Large intestine (tissue), 3 donors: ENCODE measurements at regions not wholly inside any gene's neighbourhood (a gene's known extent, or its start where the extent isn't known, plus 50 kb on each side); places are given as distances from the start of the nearest gene placed in this dataset.

Source experiments
- DNase-seq, 2 donors: peaks; one replicate each; pipeline versions ENCODE4 v3.0.0 to v3.0.0-alpha.2; 2013
- H3K27ac ChIP-seq: one replicate; pipeline ENCODE4 v1.5.1; 2013; ENCODE audit warnings: low read length
- H3K27me3 ChIP-seq: 2 replicates; pipeline ENCODE4 v1.6.1; 2013; ENCODE audit warnings: low read length; ENCODE audit not compliant: control insufficient read depth, insufficient read depth
- H3K36me3 ChIP-seq: 2 replicates; pipeline ENCODE4 v1.6.1; 2013; ENCODE audit warnings: low read length; ENCODE audit not compliant: control insufficient read depth, insufficient read depth
- H3K4me1 ChIP-seq: one replicate; pipeline ENCODE4 v1.6.1; 2013; ENCODE audit warnings: low read length; ENCODE audit not compliant: control insufficient read depth, insufficient read depth
- H3K4me3 ChIP-seq: one replicate; pipeline ENCODE4 v1.5.1; 2013; ENCODE audit warnings: low read length
- H3K9me3 ChIP-seq: one replicate; pipeline ENCODE4 v1.6.1; 2013; ENCODE audit warnings: mild to moderate bottlenecking, low read depth, low read length, moderate library complexity; ENCODE audit not compliant: control insufficient read depth
- WGBS: methylation state at CpG from one replicate; pipeline ENCODE4 v1.1.5; 2013; ENCODE audit warnings: low lambda C conversion rate; ENCODE audit not compliant: insufficient coverage; 5-methylcytosine and 5-hydroxymethylcytosine counted together

DNA sequence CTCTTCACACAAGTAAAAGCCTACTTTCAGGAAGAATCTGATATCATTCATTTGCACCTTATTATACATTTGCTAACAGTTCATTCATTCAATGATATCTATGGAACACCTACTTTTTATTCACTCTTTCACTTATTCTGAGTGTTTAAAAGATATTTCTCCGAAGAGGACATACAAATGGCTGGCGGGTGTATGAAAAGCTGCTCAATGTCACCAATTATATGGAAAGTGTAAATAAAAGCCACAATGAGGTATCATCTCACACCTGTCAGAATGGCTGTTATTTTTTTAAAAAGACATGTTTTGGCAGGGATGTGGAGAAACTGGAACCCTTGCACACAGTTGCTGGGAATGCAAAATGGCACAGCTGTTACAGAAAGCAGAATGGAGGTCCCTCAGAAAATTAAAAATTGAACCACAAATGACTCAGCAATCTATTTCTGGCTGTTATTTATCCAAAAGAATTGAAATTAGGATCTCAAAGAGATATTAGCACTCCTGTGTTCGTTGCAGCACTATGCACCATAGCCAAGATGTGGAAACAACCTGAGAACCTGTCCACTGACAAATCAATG, 127.6 kb upstream of the IRS2 start:
- no peak for DNase-seq
- Histone ChIP-seq H3K9me3 (no peaks in the 10 kb centered on the region), H3K27me3 (no peaks in the 10 kb centered on the region), H3K4me1 (no peaks in the 10 kb centered on the region), H3K36me3 (no peaks in the 10 kb centered on the region), H3K4me3 (no peak overlapping the region), H3K27ac (no peak overlapping the region)
- 40% methylated on average over 1 of the region's 3 CpGs for WGBS

DNA sequence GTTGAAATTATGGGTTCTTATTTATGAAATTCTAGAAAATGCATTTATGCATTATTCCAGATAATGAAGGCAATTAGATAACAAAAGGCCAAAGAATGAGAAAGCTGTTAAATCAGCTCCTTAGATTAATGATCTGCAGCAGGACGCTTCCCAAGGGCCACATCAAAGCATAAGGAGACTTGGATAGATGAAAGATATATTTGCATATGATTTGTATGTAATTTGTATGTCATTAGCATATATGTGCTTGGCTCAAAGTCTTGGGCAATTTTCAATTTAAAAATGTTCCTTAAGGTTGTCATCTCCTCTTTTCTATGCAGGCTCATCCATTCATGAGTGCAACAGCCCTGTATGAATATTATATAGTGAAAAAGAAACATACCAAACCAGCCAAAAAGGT, 126.8 kb upstream of the IRS2 start:
- Histone ChIP-seq H3K9me3 (no peaks in the 10 kb centered on the region), H3K4me3 (no peak overlapping the region), H3K27me3 (no peaks in the 10 kb centered on the region), H3K4me1 (no peaks in the 10 kb centered on the region), H3K36me3 (no peaks in the 10 kb centered on the region), H3K27ac (no peak overlapping the region)
- no CpG with 5 or more reads among the region's 1 CpG for WGBS
- no peak for DNase-seq

DNA sequence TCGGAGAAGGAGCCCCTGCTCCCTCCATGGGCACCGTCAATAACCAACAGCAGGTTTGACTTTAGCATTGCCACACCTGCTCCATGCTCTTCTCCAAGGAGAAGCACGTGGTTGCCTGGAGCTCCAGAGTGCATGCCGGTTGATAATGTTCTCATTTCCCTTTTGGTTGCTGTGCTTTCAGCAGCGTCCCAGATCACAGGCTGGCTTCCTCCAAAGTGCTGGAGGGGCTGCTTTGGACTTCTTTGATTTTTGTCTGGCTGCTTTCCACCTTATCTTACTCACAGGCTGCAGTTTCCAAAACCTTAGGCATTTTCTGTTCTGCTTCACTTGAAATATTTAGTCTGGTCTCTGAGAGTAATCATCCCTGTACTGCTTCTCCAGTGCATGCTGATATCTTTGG, 123.8 kb upstream of the IRS2 start:
- Histone ChIP-seq H3K4me1 (no peaks in the 10 kb centered on the region), H3K9me3 (no peaks in the 10 kb centered on the region), H3K4me3 (no peak overlapping the region), H3K36me3 (no peaks in the 10 kb centered on the region), H3K27ac (no peak overlapping the region), H3K27me3 (no peaks in the 10 kb centered on the region)
- no CpG with 5 or more reads among the region's 5 CpGs for WGBS
- no peak for DNase-seq

DNA sequence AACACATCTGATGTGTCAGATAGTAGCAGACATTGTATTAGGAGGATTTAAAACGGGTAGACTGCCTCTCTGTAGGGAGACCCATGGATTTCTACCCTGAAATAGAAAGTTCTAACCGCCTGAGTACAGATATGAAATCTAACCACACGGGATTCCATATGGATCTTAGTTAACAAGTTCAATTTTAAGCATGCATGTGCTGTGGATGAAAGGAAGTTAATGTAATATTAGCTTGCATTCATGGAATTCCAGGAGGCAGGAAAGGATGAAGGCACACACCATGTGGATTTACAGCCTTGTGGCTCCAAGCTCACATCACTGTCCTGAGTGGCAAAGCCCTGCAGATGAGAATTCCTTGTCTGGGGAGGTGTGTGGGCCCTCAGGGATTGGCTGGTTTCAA, 120.6 kb upstream of the IRS2 start:
- no peaks in the 10 kb centered on the region for H3K4me1 ChIP-seq
- DNase-seq: no peak
- H3K27ac ChIP-seq: no peak overlapping the region
- H3K4me3 ChIP-seq: no peak overlapping the region
- WGBS: no CpG with 5 or more reads among the region's 3 CpGs
- H3K9me3 ChIP-seq: no peaks in the 10 kb centered on the region
- no peaks in the 10 kb centered on the region for H3K36me3 ChIP-seq
- H3K27me3 ChIP-seq: no peaks in the 10 kb centered on the region

DNA sequence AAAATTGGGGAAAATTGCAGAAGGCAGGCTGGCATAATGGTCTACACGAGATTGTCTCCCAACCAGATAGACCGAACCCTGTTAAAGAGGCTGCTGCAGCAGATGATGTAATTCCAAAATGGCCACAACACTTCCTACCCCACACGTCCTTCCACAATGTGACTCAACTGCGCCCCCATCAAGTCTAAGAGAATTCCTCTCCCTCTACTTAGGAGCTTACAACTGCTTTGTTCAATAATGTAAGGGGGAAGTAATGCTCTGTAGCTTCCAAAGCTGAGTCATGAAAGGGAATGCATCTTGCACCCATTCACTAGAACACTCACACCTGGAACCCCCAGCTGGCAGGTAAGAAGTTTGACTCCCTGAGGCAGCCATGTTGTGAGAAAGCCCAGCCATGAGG, 117.8 kb upstream of the IRS2 start:
- H3K27ac ChIP-seq: no peak overlapping the region
- H3K4me1 ChIP-seq: no peaks in the 10 kb centered on the region
- H3K36me3 ChIP-seq: no peaks in the 10 kb centered on the region
- 71% methylated on average over 1 of the region's 4 CpGs for WGBS
- no peak for DNase-seq
- peaks cover 2% of the 10 kb centered on the region for H3K27me3 ChIP-seq
- no peak overlapping the region for H3K4me3 ChIP-seq
- no peaks in the 10 kb centered on the region for H3K9me3 ChIP-seq

DNA sequence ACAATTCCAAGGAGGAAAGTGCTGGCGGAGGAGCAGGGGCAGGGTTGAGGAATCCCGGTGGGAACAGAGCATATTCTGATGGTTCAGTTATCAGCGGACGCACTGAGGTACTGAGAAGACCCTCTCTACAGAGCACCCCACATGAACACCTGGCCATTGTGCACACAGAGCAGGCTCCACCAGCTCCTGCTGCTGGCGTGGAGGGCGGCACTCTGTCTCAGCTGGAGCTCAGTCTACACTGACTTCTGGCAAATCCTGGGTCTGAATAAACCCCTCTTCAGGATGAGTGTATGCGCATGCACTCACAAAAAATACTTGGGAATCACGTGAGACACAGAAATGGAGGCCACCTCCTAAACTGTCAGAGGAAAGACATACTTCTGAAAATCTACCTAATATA, 114.4 kb upstream of the IRS2 start:
- Histone ChIP-seq H3K27ac (no peak overlapping the region), H3K4me3 (no peak overlapping the region), H3K4me1 (no peaks in the 10 kb centered on the region), H3K27me3 (peaks cover 2% of the 10 kb centered on the region), H3K9me3 (no peaks in the 10 kb centered on the region), H3K36me3 (no peaks in the 10 kb centered on the region)
- DNase-seq: no peak
- WGBS: 43% methylated on average over 1 of the region's 8 CpGs

DNA sequence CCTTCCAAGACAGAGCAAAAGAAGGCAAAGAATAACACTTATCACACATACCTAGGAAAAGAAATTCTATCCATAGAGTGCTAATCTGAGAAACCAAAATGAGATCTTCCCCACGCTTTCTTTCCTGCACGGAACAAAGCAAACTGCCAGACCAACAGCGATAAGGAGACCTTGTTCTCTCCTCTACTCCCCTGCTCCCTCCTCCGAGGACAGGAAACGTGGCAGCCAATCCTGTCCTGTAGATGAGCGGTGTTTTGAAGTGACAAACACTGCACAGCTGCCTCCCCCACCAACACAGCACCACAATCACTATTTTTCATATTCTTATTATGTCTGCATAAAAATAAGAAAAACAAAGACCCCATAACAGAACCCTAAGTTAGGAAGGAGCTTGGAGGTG, 113.9 kb upstream of the IRS2 start:
- WGBS: no CpG with 5 or more reads among the region's 6 CpGs
- Histone ChIP-seq H3K36me3 (no peaks in the 10 kb centered on the region), H3K27me3 (peaks cover 2% of the 10 kb centered on the region), H3K27ac (no peak overlapping the region), H3K9me3 (no peaks in the 10 kb centered on the region), H3K4me3 (no peak overlapping the region), H3K4me1 (no peaks in the 10 kb centered on the region)
- no peak for DNase-seq

DNA sequence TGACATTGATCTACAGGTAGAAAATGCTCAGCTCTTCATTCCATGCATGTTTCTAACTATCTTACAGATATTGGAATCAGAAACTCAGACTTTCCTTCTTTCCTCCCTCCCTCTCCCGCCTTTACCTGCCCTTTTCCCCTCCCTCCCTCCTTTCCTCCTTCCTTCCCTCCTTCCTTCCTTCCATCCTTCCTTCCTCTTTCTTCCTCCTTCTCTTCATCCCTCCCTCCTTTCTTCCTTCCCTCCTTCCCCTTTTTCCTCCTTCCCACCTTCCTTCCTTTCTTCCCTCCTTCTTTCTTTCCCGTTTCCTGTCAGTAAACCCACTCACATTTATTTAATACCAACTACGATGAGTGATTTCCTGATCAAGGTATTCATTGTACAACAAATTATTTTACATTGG, 113.4 kb upstream of the IRS2 start:
- Histone ChIP-seq H3K27me3 (peaks cover 2% of the 10 kb centered on the region), H3K4me3 (no peak overlapping the region), H3K4me1 (no peaks in the 10 kb centered on the region), H3K36me3 (no peaks in the 10 kb centered on the region), H3K27ac (no peak overlapping the region), H3K9me3 (no peaks in the 10 kb centered on the region)
- 85% methylated on average over 2 of the region's 3 CpGs for WGBS
- DNase-seq: no peak

DNA sequence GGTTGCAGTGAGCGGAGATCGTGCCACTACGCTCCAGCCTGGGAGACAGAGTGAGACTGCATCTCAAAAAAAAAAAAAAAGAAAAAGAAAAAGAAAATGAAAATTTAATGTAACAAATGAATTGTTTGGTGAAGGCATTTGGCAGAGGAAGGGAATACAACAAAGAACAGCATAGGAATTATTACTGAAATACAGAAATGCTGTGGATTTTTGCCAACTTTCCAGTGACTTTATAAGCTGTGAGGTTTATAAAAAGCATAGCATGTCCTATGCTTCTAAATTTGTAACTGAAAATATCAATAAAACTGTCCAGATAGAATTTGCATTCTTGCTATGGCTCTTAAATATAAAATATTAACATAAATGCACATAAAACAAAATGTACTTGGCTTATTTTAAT, 112.9 kb upstream of the IRS2 start:
- Histone ChIP-seq H3K36me3 (no peaks in the 10 kb centered on the region), H3K4me3 (no peak overlapping the region), H3K9me3 (no peaks in the 10 kb centered on the region), H3K27ac (no peak overlapping the region), H3K27me3 (peaks cover 2% of the 10 kb centered on the region), H3K4me1 (no peaks in the 10 kb centered on the region)
- no peak for DNase-seq
- WGBS: 85% methylated on average over 3 of the region's 3 CpGs

DNA sequence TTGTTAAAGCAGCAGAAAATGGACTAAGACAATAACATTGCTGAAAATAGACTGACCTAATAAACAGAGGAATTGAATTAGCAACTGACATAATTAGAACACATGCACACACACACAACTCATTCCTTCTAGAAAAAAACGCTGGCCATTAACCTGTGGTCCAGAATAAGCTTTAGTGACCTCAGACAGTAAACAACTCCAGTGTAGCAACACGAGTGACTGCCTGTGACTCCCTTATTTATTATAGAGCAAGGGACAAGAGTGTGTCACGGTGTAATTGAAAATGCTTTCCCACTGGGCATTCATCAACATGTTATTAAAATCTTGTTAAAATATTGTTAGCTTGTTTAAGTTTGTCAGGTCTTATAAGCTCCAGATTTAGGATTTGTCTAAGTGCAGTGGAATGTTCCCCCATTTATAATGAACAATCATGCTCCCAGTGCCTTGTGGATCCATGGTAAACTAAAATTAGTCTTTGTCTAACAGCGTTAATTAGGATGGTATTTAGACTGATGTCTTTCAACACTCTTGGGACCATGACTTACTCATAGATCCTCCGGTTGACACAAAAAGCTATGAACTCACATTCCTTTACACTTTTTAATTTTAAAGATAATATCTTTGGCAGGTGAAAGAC, 111.7 kb upstream of the IRS2 start:
- DNase-seq: no peak
- H3K27ac ChIP-seq: no peak overlapping the region
- WGBS: 93% methylated on average over 3 of the region's 5 CpGs
- no peak overlapping the region for H3K4me3 ChIP-seq
- peaks cover 2% of the 10 kb centered on the region for H3K27me3 ChIP-seq
- H3K36me3 ChIP-seq: no peaks in the 10 kb centered on the region
- no peaks in the 10 kb centered on the region for H3K4me1 ChIP-seq
- no peaks in the 10 kb centered on the region for H3K9me3 ChIP-seq

DNA sequence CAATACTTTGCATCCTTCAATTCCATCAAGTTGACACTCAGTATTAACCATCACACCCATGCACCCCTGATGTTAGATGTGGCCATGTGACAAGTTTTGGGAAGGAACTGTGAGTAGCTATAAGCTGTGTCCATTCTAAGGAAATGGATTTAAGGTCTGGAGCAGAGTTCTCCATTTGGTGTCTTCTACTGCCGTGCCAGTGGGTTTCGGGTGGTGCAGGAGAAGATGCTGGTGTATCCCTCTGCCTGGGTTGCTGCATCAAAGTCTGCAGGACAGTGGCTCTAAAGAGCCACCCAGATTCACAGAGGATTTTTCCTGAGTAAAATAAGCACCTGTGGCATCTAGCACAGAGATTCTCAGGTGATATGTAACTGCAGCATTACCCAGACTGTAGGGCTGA, 105.7 kb upstream of the IRS2 start:
- no peak for DNase-seq
- Histone ChIP-seq H3K9me3 (no peaks in the 10 kb centered on the region), H3K36me3 (no peaks in the 10 kb centered on the region), H3K27ac (no peak overlapping the region), H3K4me1 (no peaks in the 10 kb centered on the region), H3K27me3 (no peaks in the 10 kb centered on the region), H3K4me3 (no peak overlapping the region)
- no CpG with 5 or more reads among the region's 2 CpGs for WGBS
